HG03066 (cell line): ENCODE measurements at regions not wholly inside any gene's neighbourhood (a gene's known extent, or its start where the extent isn't known, plus 50 kb on each side); places are given as distances from the start of the nearest gene placed in this dataset.
A peak's percentile ranks its signal among the peaks of the same experiment; 100 is the strongest.

Experiments
- ATAC-seq: cut with Tn5 transposase; IDR thresholded peaks from one replicate; pipeline ENCODE4 v1.9.1; 2021; ENCODE audit warnings: low read depth; ENCODE audit not compliant: unreplicated experiment

GRCh38 chrX:87727620-87728019 is 210.0 kb downstream of the KLHL4 start:
- no peak for ATAC-seq

- ATAC-seq, result no peak
Measured at GRCh38 chrX:87728024-87728423, 210.4 kb downstream of the KLHL4 start.

DNA sequence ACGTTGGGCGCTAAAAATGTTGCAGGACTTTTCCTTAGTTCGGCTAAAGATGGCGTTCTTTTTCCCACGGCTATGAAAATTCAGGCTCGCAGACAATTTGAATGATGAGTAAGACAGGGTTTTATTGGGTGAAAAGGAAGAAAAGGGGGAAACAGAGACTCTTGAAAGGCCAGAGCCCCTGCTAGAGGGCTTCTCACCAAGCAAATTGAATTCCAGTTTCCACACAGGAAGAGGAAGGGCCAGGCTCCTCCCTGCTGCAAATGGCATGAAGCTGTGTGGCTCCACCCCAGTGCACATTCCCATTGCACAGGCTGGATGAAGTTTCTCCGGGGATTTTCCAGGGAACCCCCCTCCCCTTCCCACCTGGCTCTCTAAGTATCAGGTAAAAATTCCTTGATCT is 210.9 kb downstream of the KLHL4 start:
- no peak for ATAC-seq

- no peak for ATAC-seq
Measured at GRCh38 chrX:87732133-87732532, 214.5 kb downstream of the KLHL4 start.

DNA sequence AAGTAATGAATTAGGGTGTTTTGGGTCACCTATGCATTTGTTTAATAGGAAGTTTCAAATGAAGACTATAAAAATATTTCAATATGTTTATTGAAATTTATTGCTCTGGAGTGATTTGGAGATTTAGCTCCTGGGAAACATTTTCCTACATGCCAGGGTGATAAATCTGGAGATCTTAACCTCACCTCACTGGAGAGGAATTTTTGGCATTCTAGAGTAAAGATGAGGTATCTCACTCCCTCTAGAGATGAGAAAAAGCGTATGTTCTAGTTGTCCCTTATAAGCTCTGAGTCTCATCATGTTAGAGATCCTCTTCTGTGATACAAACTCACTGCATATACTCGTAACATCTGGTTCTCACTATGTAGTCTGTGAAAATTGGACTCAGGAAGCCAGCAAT is 219.0 kb downstream of the KLHL4 start:
- no peak for ATAC-seq

GRCh38 chrX:87744391-87744790 is 226.8 kb downstream of the KLHL4 start:
- ATAC-seq, result no peak

- no peak for ATAC-seq
Measured at GRCh38 chrX:87755493-87755892, 237.9 kb downstream of the KLHL4 start.

GRCh38 chrX:87788976-87789375 is 271.4 kb downstream of the KLHL4 start:
- ATAC-seq, result no peak

- ATAC-seq, result no peak
Measured at GRCh38 chrX:87798039-87798438, 280.4 kb downstream of the KLHL4 start.

GRCh38 chrX:87805829-87806490 is 288.4 kb downstream of the KLHL4 start:
- no peak for ATAC-seq

DNA sequence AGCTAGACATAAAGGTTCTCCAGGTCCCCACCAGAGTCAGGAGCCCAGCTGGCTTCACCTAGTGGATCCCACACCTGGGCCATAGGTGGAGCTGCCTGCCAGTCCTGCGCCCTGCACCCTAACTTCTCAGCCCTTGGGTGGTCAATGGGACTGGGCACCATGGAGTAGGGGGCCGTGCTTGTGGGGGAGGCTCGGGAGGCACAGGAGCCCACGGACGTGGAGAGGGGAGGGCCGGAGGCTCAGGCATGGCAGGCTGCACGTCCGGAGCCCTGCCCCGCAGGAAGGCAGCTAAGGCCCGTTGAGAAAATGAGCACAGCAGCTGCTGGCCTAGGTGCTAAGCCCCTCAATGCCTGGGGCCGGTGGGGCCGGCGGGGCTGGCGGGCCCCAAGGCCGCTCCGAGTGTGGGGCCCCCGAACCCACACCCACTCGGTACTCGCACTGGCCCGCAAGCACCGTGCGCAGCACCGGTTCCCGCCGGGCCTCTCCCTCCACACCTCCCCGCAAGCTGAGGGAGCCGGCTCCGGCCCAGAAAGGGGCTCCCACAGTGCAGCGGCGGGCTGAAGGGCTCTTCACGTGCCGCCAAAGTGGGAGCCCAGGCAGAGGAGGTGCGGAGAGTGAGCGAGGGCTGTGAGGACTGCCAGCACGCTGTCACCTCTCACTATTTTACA is 291.1 kb downstream of the KLHL4 start:
- ATAC-seq, result no peak

DNA sequence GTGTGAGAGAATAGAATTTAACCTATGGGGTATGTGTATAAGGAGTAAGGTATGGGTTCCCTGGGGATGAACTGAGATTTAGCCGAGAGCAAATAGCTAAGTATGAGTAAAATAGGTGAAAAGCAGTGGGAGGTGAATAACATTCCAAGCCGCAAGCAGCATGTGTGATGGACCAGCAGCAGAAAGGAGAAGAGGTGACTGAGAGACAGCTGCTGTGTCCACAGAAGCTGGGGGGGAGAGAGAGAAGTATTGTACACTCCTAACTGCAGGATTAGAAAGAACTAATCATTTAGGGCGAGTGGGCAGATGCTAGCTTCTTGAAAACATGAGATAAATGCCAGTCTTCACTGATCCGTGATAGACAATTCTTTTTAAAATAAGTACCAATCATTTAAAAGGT is 296.0 kb downstream of the KLHL4 start:
- ATAC-seq, result no peak

DNA sequence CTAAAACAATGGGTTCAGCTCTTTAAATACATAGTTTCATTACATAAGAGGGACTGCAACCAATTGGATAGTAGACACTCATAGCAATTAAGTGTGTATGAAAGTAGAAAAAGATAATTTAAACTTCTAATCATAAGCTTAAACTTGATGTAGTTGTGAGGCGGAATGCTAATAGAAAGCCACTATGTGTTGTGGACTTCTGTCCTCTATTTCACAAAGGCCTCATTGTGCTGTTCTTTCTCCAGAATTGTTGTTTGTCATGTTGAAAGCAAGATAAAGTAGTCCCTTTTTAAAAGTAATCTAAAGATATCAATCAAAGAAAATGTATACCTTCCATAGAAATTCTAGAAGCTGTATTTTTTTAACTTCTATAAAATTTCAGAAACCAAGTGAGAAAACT is 329.4 kb downstream of the KLHL4 start:
- ATAC-seq, result no peak

DNA sequence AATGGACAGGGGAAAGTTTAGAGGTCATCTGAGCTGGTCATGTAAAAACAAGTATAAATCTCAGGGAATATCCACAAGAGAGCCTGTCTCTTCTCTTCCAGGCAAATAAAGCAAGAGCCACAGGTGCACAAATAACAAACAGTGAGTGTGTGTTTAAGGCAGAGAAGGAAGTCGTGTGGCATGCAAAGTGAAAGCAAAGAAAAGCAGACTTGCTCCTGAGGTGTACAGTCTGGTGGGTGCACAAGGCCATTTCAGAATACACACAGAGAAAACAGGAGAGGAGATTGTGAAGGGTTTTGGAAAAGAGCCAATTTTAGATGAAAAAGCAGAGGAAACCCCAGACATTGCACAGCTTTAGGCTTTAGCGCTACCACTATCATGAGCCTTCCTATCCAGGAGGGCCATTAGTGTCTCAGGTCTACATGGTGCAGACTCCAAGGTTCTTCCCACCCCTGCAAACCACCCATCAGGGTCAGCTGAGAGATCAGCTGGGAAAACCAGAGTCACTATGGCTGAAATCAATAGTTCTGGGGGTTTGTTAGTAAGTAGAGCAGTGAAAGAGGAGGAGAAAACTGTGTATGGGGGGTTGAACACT is 355.8 kb downstream of the KLHL4 start:
- peak; percentile 74 for ATAC-seq

DNA sequence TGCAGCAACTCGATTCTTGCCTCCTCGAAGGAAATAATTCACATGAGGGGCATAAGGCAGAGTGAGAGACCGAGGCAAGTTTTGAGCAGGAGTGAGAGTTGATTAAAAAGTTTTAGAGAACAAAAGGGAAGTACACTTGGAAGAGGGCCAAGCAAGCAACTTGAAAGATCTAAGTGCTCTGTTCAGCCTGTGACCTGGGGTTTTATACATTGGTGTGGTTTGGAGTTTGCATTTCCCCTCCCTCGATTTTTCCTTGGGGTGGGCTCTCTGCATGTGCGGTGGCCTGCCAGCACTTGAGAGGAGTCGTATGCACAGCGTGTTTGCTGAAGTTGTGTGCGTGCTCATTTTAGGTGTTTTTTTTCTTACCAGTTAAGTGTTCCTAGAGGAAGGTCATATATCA is 356.4 kb downstream of the KLHL4 start:
- peak; percentile 42 for ATAC-seq

- ATAC-seq, result no peak
Measured at GRCh38 chrX:87878926-87879325, 361.3 kb downstream of the KLHL4 start.

GRCh38 chrX:87890437-87890836 is 372.8 kb downstream of the KLHL4 start:
- ATAC-seq, result no peak

DNA sequence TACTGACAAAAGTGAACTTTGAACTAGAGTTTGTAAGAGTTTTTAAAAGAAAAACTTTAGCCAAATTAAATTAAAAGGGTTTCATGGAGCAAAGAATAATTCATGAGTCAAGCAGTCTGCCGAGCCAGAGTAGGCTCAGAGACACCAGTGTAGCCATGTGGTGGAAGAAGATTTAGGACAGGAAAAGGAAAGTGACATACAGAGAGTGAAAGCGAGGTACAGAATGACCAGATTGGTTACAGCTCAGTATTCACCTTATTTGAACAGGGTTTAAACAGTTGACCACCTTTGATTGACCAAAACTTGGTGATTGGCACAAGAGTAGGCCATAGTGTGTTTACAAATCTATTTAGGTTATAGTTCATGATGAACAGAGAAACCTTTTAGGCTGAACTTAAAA is 377.8 kb downstream of the KLHL4 start:
- no peak for ATAC-seq

DNA sequence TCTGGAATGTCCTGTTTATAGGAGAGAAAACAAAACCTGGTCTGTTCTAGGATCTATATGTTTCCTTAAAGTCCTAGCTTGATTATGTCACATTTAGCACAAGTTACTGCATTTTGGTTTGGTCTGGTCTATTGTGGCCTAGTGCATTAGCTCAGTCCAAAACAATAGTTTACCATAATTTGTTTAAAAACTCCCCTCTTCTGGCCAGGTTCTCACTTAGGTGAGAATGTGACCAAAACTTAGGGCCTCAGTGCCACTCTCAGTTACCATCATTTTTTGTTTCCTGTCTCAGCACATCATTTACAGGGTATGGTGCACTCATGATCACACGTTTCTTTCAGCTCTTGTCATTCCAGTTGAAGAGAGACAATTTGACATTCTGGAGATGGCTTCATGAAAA is 378.5 kb downstream of the KLHL4 start:
- no peak for ATAC-seq

DNA sequence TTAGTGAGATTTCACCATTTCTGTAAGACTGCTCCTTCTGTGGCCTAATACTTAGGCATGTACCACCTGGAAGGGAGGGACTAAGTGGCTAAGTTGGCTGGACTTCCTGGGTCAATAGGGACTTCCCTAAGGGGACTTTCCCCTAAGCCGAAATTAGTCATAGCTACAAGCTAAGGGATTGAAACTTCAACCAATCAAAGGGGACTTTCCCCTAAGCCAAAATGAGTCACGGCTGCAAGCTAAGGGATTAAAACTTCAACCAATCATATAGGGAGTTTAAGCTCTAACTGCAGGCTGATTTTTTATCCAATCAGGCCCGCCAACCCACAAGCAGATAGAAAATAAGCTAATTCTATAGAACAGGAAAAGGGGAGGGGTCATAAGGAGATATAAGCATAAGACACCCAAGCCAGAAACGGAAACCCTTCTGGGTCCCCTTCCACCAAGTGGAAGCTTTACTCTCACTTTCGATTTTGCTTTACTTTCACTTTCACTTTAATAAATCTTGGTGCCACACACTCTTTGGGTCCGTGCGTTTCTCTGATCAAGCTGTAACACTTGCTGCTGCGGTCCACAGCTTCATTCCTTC is 382.8 kb downstream of the KLHL4 start:
- ATAC-seq, result peak; percentile 64

- ATAC-seq, result no peak
Measured at GRCh38 chrX:87901060-87901459, 383.5 kb downstream of the KLHL4 start.

DNA sequence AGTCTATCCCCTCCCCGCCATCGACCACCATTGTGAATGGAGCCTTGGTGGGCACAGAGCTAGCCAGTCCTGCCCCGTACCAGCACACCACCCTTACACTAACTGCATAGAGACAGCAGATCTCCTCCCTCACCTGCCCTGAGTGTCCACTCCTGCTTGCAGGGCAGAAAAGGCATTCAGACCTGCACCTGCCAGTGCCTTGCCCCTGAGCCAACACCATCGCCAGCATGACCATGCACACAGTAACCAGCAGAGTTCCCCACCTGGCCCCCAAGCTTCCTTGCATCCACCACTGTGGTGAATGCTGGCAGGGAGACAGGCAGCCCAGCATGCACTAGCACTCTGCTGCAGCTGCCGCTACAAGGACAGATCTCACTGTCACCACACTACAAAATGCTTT is 397.1 kb downstream of the KLHL4 start:
- no peak for ATAC-seq
